HG03060 (cell line): ENCODE measurements at regions not wholly inside any gene's neighbourhood (a gene's known extent, or its start where the extent isn't known, plus 50 kb on each side); places are given as distances from the start of the nearest gene placed in this dataset.
A peak's percentile ranks its signal among the peaks of the same experiment; 100 is the strongest.

ENCODE experiments used
- ATAC-seq: cut with Tn5 transposase; IDR thresholded peaks from one replicate; pipeline ENCODE4 v1.9.1; 2021; ENCODE audit warnings: low read depth, moderate number of reproducible peaks; ENCODE audit not compliant: unreplicated experiment

GRCh38 chr4:155616117-155616516, 50.5 kb upstream of the GUCY1A1 start:
- no peak for ATAC-seq

GRCh38 chr4:155615081-155615887, 51.4 kb upstream of the GUCY1A1 start:
- ATAC-seq = peak; percentile 42

- no peak for ATAC-seq
These were observed 52.4 kb upstream of the GUCY1A1 start for GRCh38 chr4:155614111-155614762.

GRCh38 chr4:155612074-155612473, 54.6 kb upstream of the GUCY1A1 start:
- ATAC-seq = no peak

GRCh38 chr4:155611501-155611900, 55.1 kb upstream of the GUCY1A1 start:
- ATAC-seq = no peak

GRCh38 chr4:155610143-155610542, 56.5 kb upstream of the GUCY1A1 start:
- no peak for ATAC-seq

- ATAC-seq = no peak
These were observed 57.1 kb upstream of the GUCY1A1 start for GRCh38 chr4:155609455-155610059.

- ATAC-seq = no peak
These were observed 58.3 kb upstream of the GUCY1A1 start for GRCh38 chr4:155608225-155608885.

- ATAC-seq = no peak
These were observed 59.2 kb upstream of the GUCY1A1 start for GRCh38 chr4:155607481-155607880.

- ATAC-seq = no peak
These were observed 61.7 kb upstream of the GUCY1A1 start for GRCh38 chr4:155604718-155605626.

- no peak for ATAC-seq
These were observed 63.2 kb upstream of the GUCY1A1 start for GRCh38 chr4:155603360-155603891.

- ATAC-seq = no peak
These were observed 64.1 kb upstream of the GUCY1A1 start for GRCh38 chr4:155602351-155603140.

GRCh38 chr4:155600244-155600643, 66.4 kb upstream of the GUCY1A1 start:
- no peak for ATAC-seq

GRCh38 chr4:155599596-155599995, 67.1 kb upstream of the GUCY1A1 start:
- no peak for ATAC-seq

GRCh38 chr4:155599085-155599484, 67.6 kb upstream of the GUCY1A1 start:
- ATAC-seq = no peak

- no peak for ATAC-seq
These were observed 68.7 kb upstream of the GUCY1A1 start for GRCh38 chr4:155597933-155598451.

GRCh38 chr4:155597281-155597680, 69.4 kb upstream of the GUCY1A1 start:
- no peak for ATAC-seq

GRCh38 chr4:155593793-155594192, 72.9 kb upstream of the GUCY1A1 start:
- ATAC-seq = no peak

GRCh38 chr4:155592938-155593297, 73.7 kb upstream of the GUCY1A1 start:
- no peak for ATAC-seq
